Right lobe of liver (tissue), 4 donors: ENCODE measurements at regions not wholly inside any gene's neighbourhood (a gene's known extent, or its start where the extent isn't known, plus 50 kb on each side); places are given as distances from the start of the nearest gene placed in this dataset.

Experiments
- POLR2A ChIP-seq: fragments of 450-650 bp; IDR thresholded peaks from one replicate; pipeline ENCODE4 v1.6.1; 2017; ENCODE audit warnings: antibody characterized with exemption, mild to moderate bottlenecking
- TF ChIP-seq, protein P1 (sequence below), 4 donors: fragments of 200-600 bp in 3 of 4; fragments of 450-650 bp in 1 of 4; IDR thresholded peaks; one replicate each; pipeline versions ENCODE4 v1.5.1 to v1.8.0; 2016 to 2022; ENCODE audit warnings: antibody characterized with exemption in 4 of 4, mild to moderate bottlenecking in 2 of 4
- donor health status: DM: no; HTN: no; CAD: no.
- donor health status: DM: no; HTN: no; CAD: no.
- donor health status: DM: no; HTN: yes; CAD: no.

DNA sequence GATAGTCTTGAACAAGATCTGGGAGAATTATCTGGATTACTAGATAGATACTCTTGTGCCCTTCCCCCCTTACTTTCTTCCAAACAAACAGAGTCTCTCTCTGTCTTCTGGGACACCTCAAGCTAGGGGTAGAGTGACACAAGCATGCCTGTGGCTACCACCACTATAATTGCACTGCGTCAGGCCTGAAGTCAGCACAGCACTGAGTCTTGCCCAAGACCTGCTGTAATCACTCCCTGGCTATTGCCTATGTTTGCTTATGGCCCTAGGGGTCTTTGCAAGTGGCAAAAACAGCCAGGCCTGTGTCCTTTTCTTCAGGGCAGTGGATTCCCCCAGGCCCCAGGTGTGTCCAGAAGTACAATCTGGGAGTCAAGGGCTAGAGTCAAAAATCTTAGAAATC lies 106.6 kb downstream of the SLC5A7 start:
- TF ChIP-seq, protein P1, sequence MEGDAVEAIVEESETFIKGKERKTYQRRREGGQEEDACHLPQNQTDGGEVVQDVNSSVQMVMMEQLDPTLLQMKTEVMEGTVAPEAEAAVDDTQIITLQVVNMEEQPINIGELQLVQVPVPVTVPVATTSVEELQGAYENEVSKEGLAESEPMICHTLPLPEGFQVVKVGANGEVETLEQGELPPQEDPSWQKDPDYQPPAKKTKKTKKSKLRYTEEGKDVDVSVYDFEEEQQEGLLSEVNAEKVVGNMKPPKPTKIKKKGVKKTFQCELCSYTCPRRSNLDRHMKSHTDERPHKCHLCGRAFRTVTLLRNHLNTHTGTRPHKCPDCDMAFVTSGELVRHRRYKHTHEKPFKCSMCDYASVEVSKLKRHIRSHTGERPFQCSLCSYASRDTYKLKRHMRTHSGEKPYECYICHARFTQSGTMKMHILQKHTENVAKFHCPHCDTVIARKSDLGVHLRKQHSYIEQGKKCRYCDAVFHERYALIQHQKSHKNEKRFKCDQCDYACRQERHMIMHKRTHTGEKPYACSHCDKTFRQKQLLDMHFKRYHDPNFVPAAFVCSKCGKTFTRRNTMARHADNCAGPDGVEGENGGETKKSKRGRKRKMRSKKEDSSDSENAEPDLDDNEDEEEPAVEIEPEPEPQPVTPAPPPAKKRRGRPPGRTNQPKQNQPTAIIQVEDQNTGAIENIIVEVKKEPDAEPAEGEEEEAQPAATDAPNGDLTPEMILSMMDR (IDR thresholded peaks at IDR 0.05): no peak
- TF ChIP-seq POLR2A: no peak
